NCI-H748 treated with DMSO at 0.1 percent for 48 hours (cell line): ENCODE measurements at regions not wholly inside any gene's neighbourhood (a gene's known extent, or its start where the extent isn't known, plus 50 kb on each side); places are given as distances from the start of the nearest gene placed in this dataset.
"Not testable (repeated sequence)": the region's sequence is repeated elsewhere in the genome, so short reads cannot be mapped to it uniquely, and the experiment has no call there.

Source experiments
- DNase-seq: peaks from one replicate; lab custom pipeline; 2025; lab: John Stamatoyannopoulos, UW

DNA sequence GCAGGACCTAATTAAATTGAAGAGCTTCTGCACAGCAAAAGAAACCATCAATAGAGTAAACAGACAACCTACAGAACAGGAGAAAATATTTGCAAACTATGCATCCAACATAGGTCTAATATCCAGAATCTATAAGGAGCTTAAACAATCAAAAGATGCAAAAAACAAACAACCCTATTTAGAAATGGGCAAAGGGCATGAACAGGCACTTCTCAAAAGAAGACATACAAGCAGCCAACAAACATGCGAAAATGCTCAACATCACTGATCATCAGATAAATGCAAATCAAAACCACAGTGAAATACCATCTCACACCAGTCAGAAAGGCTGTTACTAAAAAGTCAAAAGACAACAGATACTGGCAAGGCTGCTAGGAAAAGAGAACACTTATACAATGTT lies 189.2 kb downstream of the CYP26B1 start:
- not testable (repeated sequence) for DNase-seq

DNA sequence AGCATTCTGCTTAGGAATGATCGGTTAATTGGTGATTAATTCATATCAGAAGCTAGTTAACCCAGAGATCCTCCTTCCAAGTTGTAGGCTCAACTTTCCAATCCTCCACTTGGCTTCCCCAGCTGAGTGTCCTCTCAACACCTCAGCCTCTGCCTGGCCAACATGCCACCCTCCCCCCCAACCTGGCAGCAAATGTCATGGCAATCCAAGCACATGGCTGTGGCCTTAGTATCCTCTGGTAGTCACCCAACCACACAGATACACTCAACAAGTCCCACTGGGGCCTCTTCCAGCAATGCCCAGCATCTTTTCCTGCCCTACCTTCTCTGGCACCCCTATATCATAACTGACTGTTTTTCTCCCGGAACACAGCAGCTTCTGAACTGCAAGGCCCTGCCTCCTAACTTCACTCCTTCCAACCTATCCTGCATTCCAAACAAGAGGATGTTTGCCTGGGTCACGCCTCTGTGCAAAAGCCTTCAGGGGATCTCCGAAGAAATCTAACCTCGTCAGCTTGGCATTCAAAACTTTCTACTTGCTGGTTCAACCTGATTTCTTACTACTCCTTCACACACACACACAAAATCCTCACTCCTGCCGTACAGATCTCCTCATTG lies 195.0 kb downstream of the CYP26B1 start:
- DNase-seq = no peak

DNA sequence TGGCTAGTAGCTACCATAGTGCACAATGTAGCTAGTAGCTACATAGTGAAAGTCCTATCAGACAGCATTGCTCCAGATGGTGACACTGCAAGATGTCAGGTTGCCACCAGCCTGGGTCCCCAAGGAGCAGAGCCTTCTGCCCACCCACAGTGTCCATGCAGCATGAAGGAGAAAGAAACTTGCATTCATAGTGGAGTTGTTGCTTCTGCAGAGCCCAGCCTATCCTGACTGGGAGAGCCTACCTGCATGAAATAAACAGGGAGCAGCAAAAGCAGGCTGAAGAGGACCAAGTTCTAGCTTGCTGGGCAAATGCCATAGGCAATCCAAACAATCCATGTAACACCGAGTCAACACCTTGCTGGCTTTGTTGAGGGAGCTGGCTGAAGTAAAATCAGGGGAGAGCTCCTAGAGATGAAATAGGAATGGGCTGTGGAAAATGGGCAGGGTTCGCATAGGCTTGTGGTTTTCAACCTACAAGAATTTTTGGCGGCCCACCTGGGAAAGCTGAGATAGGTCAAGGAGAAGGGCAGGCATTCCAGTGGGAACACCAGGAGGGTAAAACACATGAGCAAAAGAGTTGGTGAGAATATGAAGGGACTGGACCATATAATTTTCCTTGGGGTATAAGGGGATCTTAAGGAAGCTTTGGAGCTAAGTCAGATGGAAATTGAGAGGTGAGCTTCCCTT lies 195.8 kb downstream of the CYP26B1 start:
- no peak for DNase-seq

DNA sequence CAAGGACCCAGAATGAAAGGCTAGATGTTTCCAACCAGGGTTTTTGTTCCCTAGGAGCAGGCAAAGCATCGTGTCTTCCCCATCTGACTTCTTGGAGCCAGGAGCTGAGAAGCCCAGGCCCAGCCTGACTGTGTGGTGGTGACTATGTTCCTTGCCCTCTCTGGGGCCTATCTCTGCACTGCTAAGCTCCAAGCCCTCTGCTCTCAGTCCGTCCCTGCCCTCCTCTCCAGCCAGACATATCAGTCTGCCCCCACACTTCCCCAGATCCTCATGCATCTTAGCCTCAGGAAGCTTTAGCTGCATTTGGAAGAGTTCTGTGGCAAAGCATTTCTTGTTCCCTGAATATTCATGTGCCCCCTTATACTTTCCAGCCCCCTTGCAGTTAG lies 196.6 kb downstream of the CYP26B1 start:
- no peak for DNase-seq

DNA sequence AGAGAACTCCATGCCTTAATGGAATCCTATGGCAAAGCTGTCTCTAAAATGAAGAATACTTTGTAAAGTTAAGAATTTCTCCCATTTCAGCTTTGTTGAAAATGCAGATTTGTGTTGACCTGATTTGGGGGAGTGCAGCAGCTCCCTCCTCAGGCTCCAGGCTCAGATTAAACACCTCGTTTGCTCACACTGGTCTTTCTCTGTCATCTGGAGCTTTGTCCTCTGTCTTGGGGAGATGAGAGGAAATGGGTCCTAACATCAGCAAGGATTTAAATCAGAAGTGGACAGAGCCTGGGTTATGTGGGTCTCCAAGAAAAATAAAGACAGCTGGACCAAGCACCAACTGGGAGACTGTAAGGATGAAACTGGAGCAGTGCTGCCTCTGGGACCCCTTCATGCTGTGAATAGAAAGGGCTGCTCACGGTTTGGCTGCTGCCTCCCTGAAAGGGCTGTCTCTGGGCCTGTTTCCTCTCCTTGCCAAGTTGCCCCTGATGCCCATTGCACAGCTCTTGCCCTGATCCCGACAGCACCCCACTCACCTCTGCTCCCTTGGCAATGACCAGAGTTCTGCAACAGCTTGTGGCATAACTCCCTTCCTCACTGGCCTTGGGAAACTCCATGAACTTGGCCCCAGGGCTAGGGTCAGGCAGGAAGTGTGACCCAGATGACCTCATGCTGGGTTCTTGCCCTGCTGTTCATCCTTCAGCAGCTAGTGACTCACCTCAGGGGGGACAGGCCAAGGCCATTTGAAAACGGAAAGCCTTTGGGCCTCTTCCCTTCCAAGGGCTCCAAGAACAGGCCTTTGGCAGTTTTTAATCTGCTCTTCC lies 197.2 kb downstream of the CYP26B1 start:
- no peak for DNase-seq

DNA sequence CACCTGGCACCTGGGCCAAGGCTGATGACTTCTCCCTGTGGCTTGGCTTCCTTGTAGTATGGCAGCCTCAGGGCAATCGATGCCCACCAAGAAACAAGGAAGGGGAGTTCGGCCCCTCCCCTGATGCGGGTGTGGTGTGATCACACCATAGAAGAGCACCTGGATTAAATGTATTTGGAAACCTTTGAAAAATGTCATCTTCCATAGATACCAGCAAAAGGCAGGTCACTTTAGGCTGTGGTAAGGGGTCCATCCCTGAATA lies 198.2 kb downstream of the CYP26B1 start:
- no peak for DNase-seq

DNA sequence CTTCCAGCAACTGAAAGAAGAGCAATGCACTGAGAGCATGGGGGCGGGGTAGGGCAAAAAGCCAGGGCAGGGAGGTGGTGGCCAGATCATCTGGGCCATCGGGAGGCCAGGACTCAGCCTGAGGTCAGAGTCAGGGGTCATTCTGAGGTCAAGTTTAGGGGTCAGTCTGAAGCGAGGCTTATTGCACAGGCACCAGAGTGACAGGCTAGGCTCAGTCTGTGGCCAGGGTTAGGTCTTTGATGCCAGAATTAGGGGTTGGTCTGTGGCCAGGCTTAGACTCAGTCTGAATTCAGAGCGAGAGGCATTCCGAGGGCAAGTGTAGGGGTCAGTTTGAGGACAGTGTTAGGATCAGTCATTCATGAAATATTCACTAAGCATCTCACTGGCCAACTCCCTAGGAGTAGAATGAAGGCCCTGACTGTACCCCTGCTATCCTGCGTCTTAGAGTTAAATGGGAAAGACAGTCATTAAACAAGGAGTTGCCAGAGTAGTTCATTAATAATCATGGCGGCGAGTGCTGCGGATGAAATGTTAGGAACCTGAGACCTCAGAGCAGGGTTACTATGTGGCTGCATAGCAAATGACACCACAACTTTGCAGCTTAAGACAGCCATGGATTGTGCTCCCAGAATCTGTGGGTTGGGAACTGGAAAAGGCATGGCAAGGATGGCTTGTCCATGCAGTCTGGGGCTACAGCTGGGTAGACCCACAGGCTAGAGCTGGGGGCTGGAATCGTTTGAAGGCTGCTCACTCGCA lies 198.7 kb downstream of the CYP26B1 start:
- no peak for DNase-seq

DNA sequence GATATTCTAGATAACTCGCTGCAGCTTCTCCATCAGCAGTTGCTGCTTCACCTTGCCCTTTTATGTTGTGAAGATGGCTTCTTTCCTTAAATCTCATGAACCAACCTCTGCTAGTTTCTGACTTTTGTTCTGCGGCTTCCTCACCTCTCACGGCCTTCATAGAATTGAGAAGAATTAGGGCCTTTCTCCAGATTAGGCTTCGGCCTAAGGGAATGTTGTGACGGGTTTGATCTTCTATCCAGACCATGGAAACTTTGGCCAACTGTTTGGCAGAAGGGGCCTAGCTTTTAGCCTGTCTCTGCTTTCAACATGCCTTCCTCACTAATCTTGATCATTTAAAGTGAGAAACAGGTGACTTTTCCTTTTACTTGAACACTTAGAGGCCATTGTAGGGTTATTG lies 199.9 kb downstream of the CYP26B1 start:
- no peak for DNase-seq

DNA sequence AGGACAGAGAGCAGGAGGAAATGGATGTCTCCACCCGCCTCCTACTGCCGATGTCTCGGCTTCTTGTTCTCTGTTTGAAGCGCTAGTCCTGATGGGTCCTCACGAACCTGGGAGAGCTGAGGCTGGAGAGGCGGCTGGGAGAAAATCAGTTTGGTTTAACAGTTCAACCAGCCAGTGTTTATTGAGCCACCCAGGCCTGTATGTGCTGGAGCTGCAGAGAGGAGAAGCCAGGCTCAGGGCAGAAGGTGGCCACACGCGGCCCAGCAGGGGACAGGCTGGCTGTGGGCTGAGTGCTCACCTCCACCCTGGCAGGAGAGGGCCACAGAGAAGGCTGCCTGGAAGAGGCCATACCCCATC lies 202.1 kb downstream of the CYP26B1 start:
- DNase-seq = no peak

DNA sequence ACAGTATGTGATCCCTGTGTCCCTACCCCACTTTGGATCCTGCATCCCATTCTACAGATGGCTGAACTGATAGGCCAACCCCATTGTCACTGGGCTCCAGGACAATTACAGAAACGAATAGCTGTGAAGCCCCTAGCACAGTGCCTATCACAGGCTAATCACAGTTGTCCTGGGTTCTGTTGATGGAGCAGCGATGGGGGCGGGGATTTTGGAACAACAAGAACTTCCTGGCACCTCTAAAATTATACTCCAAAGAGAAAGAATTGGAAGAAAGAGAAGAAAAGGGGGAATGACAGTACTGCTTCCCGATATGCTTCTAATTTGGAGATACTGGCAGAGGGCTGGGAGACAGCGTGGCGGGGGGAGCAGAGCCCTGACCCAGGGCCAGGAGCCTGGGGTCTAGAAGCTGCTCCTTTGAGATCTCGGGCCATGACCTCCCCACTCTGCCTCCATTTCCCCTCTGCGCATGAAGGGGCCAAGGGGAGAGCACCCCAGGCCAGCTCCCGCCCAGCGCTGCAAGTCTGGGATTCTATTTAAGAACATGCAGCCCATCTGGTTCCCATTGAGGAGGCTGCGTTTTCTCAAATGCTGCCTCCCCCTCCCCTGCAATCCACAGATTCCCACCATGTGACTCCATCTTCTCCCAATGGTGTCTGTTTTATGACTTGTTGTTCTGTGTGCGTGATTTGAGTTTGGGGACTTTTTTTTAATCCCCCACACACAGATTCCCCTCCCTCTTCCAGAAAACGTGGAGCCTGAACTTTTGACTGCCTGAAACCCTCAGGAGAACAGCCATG lies 202.7 kb downstream of the CYP26B1 start:
- DNase-seq = no peak

DNA sequence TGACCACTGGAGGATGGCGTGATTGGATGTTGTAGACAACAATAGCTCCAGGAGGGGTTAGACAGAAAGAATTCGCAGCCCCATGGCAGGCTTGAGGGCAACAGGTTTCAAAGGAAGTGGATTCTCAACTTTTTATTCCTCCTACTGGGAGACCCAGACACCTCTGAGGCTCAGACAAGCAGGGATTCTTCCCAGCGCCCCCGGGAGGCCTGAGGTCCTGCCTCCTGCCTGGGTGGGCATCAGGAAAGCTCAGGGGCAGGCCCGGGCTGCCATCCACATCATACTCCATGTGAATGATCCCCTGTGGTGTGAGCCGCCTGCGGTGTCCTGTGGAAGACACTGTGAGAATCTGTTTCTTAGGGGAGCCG lies 203.5 kb downstream of the CYP26B1 start:
- DNase-seq = no peak

DNA sequence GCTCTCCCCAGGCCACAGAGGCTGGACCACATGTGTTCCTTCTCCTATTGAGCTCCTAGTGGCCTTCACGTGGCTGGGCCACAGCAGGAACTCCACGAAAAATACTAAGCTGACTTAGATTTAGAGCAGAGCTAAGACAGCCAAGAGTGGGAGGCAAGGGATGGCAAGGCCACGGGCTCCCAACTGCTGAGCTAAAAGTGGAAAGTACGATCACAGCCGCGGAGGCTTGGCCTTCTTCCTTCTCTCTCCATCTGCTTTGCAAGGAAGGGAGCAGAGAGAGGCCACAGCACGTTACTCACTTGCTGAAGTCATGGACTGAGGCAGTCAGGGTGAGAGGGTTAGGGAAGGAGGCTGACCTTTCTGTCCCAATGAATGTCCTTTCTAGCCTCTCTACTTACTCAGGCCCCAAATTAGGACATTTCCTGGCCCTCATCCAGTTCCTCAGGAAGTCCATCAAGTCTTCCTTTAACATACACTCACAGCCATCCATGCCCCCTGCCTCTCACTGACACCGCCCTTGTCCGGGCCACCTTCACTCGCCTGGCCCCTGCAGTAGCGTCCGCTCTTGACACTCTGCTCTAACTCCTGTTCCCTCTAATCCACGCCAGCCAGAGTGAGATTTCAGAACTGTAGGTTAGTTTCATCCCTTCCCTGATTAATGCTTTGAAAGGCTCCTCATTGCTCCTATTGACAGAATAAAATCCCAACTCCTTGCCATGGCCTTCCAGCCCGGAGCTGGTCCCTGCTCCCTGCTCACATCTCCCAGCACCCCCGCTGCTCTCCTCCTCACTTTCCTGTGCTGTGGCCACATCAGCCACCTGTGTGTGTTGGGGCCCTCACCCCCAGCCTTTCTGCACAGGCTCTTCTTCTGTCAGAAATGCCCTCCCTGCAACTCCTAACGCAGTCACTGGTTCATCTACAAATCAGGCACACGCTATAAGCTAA lies 204.2 kb downstream of the CYP26B1 start:
- DNase-seq = no peak

DNA sequence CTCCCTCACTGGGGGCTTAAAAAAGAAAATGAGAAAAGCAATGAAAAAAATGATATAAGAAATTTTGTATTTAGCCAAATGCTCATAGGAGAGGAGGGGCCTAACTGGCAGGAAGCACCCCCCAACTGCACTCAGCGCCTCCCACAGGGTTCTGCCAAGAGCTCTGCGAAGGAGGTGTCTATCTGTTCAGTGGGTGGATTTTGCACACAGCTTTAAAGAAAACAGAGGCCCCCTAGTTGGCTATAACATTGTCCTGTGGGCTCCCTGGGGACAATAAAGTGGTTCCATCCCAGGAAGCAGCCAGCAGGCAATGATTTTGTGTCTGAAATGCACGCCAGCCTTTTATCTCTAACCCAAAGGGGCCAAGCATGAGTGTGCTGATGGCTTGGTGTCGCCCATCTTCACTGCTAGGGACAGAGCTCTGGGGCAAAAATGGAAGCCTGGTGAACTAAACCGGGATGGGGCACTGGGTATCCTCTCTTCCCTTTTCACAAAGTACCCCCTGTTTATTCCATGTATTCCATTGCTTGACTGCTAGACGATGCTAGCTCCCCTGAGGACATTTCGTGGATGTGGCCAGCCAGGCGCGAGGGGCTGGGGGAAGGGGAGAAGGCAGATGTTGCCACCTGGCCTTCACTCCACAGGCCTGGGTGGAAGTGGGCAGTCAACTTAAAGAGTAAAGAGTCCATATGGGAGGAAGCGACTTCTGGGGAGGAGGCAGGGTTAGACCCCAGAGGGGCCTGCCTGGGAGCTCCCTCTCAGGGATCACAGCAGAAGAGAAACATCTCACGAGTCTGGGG lies 205.7 kb downstream of the CYP26B1 start:
- DNase-seq = no peak

DNA sequence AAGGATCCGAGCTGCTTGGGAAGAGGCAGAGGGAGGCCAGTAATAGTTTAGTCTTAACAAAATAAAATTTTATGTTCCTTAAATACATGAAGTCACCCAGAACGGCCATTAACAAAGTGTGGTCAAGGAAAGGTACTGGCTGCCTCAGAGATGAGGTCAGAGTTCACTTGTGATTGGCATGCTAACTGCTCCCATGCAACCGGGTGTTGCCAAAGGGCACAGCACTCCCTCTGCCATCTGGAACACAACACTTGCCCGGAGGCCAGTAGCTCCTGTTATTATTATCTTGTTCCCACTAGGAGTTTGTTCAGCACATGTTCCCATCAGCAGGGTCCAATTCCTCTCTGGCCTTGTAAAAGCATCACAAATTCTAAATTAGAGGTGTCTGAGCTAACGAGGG lies 207.0 kb downstream of the CYP26B1 start:
- no peak for DNase-seq

DNA sequence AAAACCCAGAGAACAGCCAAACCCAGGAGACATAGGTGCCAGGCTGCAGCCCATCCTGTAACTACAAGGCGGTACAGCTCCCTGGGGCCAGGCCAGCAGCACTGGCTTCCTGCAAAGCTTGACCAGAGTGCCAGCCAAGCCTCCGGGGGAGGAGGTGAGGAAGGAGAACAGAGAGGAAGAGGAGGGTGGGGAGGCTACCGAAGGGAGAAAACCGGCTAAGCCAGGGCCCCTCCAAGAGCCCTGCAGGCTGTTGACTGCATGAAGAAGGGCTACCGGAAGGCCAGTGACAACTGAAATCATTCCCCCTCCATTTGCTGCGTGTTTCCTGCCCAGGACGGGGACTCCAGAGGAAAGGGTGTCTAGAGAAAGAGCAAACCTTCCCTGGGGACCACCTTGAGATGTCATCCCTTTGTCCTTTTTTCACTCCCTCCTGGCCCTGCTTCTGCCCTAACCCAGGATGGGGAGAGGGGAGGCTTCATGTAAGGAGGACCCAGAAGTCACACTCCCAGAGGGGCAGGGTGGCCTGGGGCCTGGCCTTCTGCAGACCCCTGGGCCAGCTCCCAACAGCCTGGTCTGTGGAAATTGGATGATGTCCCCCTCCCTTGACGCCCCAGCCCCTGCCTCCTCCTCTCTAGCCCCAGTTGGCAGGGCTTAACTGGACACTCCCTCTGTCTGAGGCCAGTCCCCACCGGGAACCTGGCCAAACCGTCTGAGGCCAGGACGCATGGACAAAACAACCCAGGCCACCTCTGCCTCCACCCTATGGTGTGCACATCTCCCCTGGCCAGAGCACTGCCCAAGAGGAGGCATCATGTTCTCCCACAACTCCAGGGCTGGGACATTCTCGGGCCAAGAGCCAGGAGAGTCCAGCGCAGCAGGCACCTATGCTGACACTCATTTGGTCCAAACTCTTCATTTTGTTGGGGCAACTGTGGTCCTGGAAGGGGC lies 207.8 kb downstream of the CYP26B1 start:
- DNase-seq = no peak

DNA sequence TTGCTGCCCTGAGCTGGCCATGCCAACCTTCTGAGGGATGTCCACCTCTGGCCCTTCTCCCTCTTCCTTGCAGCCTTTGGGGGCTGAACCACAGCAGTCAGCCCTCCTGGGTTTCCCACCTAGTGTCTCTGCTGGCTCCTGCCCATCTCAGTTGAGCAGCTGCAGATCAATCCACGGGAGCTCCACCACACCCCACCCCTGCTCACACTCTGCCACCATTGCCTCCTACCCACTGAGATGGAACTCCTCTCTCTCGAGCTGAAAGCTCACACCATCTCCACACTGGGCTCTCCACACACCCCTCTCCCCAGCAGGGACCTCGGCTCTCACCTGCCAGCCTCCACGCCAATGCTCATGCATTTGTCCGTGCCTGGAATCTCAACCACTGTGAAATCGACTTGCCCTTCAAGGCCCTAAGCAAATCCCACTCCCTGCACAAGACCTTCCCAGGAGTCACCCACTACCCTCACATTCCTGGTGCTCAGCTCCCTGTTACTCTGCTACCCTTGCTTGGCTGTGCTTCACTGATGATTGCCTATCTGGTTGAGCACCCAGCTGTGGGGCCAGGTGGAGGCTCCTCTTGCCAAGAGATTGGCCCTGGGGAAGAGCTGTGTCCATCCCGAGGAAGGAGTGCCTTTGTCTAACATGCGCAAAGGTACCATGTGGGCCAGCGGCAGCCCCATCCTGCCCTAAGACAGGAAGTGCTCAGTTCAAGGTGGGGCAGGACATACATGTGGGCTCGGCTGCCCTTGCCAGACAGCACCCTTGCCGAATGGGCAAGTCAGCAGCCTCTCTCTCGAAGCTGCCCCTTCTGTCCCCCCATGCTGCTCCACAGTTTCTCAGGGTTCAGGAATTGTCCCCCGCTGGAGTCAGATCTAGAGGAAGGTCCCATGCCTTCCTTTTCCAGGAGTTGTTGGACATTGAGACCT lies 208.7 kb downstream of the CYP26B1 start:
- DNase-seq = no peak

DNA sequence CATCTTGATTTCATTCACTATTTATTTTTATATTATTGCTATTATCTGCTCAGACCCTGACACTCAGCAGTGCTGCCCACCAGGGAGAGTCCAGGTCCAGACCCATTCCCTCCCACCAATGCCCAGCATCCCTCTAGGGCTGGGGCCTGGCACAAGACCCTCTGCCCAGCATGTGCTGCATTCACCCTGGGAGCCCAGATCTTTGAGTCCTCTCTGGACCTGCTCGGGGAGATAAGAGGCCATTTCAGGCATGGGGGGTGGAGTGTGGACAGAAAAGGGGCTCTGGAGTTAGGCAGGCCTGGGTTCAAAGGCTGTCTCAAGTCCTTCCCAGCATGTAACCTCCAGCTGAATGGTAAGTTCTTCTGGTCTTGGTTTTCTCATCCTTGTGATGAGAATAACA lies 209.6 kb downstream of the CYP26B1 start:
- no peak for DNase-seq

DNA sequence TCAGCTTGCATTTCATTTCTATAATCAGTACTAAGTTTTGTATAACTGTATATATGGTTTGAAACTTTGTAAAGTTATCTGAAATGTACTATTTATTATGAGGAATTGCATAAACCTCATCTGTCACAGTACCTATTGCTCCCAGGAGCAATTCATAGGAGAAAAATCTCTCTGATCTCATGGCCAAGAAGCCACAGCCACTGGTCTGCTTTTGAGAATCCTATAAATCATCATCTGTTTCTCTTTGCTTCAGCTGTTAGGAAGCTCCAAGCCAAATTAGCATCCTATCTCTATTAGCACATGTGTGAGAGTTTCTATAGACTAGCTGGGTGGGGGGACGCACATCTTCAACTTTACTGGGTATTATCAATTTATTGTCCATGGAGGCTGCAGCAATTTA lies 210.3 kb downstream of the CYP26B1 start:
- no peak for DNase-seq
